SK-N-SH (cell line): ENCODE measurements at regions not wholly inside any gene's neighbourhood (a gene's known extent, or its start where the extent isn't known, plus 50 kb on each side); places are given as distances from the start of the nearest gene placed in this dataset.
A peak's percentile ranks its signal among the peaks of the same experiment; 100 is the strongest.

ENCODE experiments used
- CTCF ChIA-PET: fragments of 300-600, 350-600 bp; formaldehyde crosslinking; extraction: SDS; loops from one replicate; lab custom pipeline; 2021; lab: Yijun Ruan, JAX
- POLR2A ChIA-PET: fragments of 350-600 bp; sonication (Branson Sonifier 250); formaldehyde crosslinking; extraction: SDS; loops from one replicate; lab custom pipeline; 2020; ENCODE audit warnings: antibody characterized with exemption, inconsistent platforms; lab: Yijun Ruan, JAX
- DNase-seq: peaks from one replicate; pipeline ENCODE4 v3.0.0; 2012
- H2AFZ ChIP-seq: fragments of 200-600 bp; sonication (generic); 2 replicates; pipeline ENCODE4 v1.8.1; 2016; ENCODE audit warnings: antibody characterized with exemption, mild to moderate bottlenecking, low read depth
- H3F3A ChIP-seq: fragments of 200-600 bp; sonication (generic); replicated peaks from 2 replicates; pipeline ENCODE3; 2016; ENCODE audit warnings: antibody characterized with exemption, mild to moderate bottlenecking; ENCODE audit not compliant: insufficient read depth
- H3K27ac ChIP-seq, 2 experiments: fragments of 200-500 bp in 1 of 2; fragments of 200-600 bp in 1 of 2; sonication (Bioruptor generic) in 1 of 2; sonication (generic), shearing (Covaris generic) in 1 of 2; 2 replicates each; pipeline versions ENCODE4 v1.5.1 to v1.6.1; 2014 to 2016; ENCODE audit warnings: low read depth in 2 of 2, inconsistent platforms in 1 of 2, low read length in 1 of 2, mild to moderate bottlenecking in 1 of 2, mixed read lengths in 1 of 2
- H3K27me3 ChIP-seq: fragments of 200-600 bp; sonication (generic), shearing (Covaris generic); 2 replicates; pipeline ENCODE4 v1.6.1; 2016; ENCODE audit warnings: mixed run types; ENCODE audit not compliant: insufficient read depth
- H3K36me3 ChIP-seq, 2 experiments: fragments of 200-500 bp in 1 of 2; fragments of 200-600 bp in 1 of 2; sonication (Bioruptor generic) in 1 of 2; sonication (generic) in 1 of 2; replicated peaks in 1 of 2; 2 replicates each; pipeline versions ENCODE3 to v1.5.1; 2014 to 2016; ENCODE audit warnings: low read length in 1 of 2, mild to moderate bottlenecking in 1 of 2; ENCODE audit not compliant: insufficient read depth in 2 of 2, control insufficient read depth in 1 of 2
- H3K4me1 ChIP-seq, 2 experiments: fragments of 200-500 bp in 1 of 2; fragments of 200-600 bp in 1 of 2; sonication (Bioruptor generic) in 1 of 2; sonication (generic), shearing (Covaris generic) in 1 of 2; 2 replicates each; pipeline versions ENCODE4 v1.5.1 to v1.6.1; 2014 to 2016; ENCODE audit warnings: low read depth in 1 of 2, low read length in 1 of 2, mixed run types in 1 of 2; ENCODE audit not compliant: insufficient read depth in 2 of 2, control insufficient read depth in 1 of 2
- H3K4me2 ChIP-seq: fragments of 200-600 bp; sonication (generic), shearing (Covaris generic); 2 replicates; pipeline ENCODE4 v1.6.1; 2017; ENCODE audit warnings: mixed run types
- H3K4me3 ChIP-seq, 2 experiments: fragments of 200-500 bp in 1 of 2; fragments of 200-600 bp in 1 of 2; sonication (Bioruptor generic) in 1 of 2; sonication (generic), shearing (Covaris generic) in 1 of 2; 2 replicates each; pipeline versions ENCODE4 v1.5.1 to v1.8.1; 2014 to 2016; ENCODE audit warnings: low read depth in 2 of 2, inconsistent platforms in 1 of 2, low read length in 1 of 2, mild to moderate bottlenecking in 1 of 2, mixed read lengths in 1 of 2, moderate library complexity in 1 of 2
- H3K79me2 ChIP-seq: fragments of 200-600 bp; sonication (generic); 2 replicates; pipeline ENCODE4 v1.8.1; 2017; ENCODE audit warnings: mild to moderate bottlenecking; ENCODE audit not compliant: insufficient read depth
- H3K9ac ChIP-seq: fragments of 200-600 bp; sonication (generic); 2 replicates; pipeline ENCODE4 v1.6.1; 2017; ENCODE audit warnings: mixed run types
- H3K9me2 ChIP-seq: fragments of 200-600 bp; sonication (generic); 2 replicates; pipeline ENCODE4 v1.6.1; 2017; ENCODE audit warnings: mixed run types
- H3K9me3 ChIP-seq: fragments of 200-600 bp; sonication (generic); 2 replicates; pipeline ENCODE4 v1.6.1; 2017; ENCODE audit warnings: mixed run types, mild to moderate bottlenecking, moderate library complexity
- H4K20me1 ChIP-seq: fragments of 200-600 bp; sonication (generic); 2 replicates; pipeline ENCODE4 v1.6.1; 2017; ENCODE audit warnings: mild to moderate bottlenecking, mixed run types; ENCODE audit not compliant: insufficient read depth
- EP300 ChIP-seq, 2 experiments: IDR thresholded peaks; 2 replicates each; pipeline versions ENCODE4 v1.4.0 to v1.6.1; 2012; ENCODE audit warnings: borderline replicate concordance in 1 of 2, low read depth in 1 of 2, low read length in 1 of 2
- FOSL2 ChIP-seq: IDR thresholded peaks from 2 replicates; pipeline ENCODE4 v1.4.0; 2012; ENCODE audit warnings: low read depth, mild to moderate bottlenecking, moderate library complexity, borderline replicate concordance
- GABPA ChIP-seq: IDR thresholded peaks from 2 replicates; pipeline ENCODE4 v1.4.0; 2012; ENCODE audit warnings: low read depth, mild to moderate bottlenecking
- JUND ChIP-seq: IDR thresholded peaks from 2 replicates; pipeline ENCODE4 v1.4.0; 2012
- NFIC ChIP-seq: IDR thresholded peaks from 2 replicates; pipeline ENCODE4 v1.4.0; 2012; ENCODE audit warnings: borderline replicate concordance
- POLR2AphosphoS5 ChIP-seq: IDR thresholded peaks from 2 replicates; pipeline ENCODE4 v1.6.1; 2012; ENCODE audit warnings: low read depth, low read length
- RAD21 ChIP-seq: IDR thresholded peaks from 2 replicates; pipeline ENCODE4 v1.6.1; 2012; ENCODE audit warnings: mild to moderate bottlenecking, low read length
- RFX5 ChIP-seq: IDR thresholded peaks from 2 replicates; pipeline ENCODE4 v1.6.1; 2012; ENCODE audit warnings: mild to moderate bottlenecking, improper control_type of control experiment, low read length
- RXRA ChIP-seq: IDR thresholded peaks from 2 replicates; pipeline ENCODE4 v1.4.0; 2012; ENCODE audit warnings: low read depth, mild to moderate bottlenecking, borderline replicate concordance
- TCF12 ChIP-seq: IDR thresholded peaks from 2 replicates; pipeline ENCODE4 v1.4.0; 2012
- TEAD4 ChIP-seq: IDR thresholded peaks from 2 replicates; pipeline ENCODE4 v1.4.0; 2012; ENCODE audit warnings: mild to moderate bottlenecking, borderline replicate concordance; ENCODE audit not compliant: insufficient read depth
- WGBS: methylation state at CpG from one replicate; pipeline ENCODE4 v1.1.6; 2017; ENCODE audit warnings: low lambda C conversion rate; 5-methylcytosine and 5-hydroxymethylcytosine counted together
- TF ChIP-seq, protein P1 (sequence below): IDR thresholded peaks from 2 replicates; pipeline ENCODE4 v1.6.1; 2012; ENCODE audit warnings: mild to moderate bottlenecking, low read depth, low read length, moderate library complexity
- TF ChIP-seq, protein P2 (sequence below): IDR thresholded peaks from 2 replicates; pipeline ENCODE4 v1.4.0; 2012; ENCODE audit warnings: low read depth, borderline replicate concordance
- TF ChIP-seq, protein P3 (sequence below): IDR thresholded peaks from 2 replicates; pipeline ENCODE4 v1.4.0; 2012; ENCODE audit warnings: low read depth
- TF ChIP-seq, protein P4 (sequence below): IDR thresholded peaks from 2 replicates; pipeline ENCODE4 v1.4.0; 2012; ENCODE audit warnings: low read depth, borderline replicate concordance
- TF ChIP-seq, protein P5 (sequence below): IDR thresholded peaks from 2 replicates; pipeline ENCODE4; 2012

DNA sequence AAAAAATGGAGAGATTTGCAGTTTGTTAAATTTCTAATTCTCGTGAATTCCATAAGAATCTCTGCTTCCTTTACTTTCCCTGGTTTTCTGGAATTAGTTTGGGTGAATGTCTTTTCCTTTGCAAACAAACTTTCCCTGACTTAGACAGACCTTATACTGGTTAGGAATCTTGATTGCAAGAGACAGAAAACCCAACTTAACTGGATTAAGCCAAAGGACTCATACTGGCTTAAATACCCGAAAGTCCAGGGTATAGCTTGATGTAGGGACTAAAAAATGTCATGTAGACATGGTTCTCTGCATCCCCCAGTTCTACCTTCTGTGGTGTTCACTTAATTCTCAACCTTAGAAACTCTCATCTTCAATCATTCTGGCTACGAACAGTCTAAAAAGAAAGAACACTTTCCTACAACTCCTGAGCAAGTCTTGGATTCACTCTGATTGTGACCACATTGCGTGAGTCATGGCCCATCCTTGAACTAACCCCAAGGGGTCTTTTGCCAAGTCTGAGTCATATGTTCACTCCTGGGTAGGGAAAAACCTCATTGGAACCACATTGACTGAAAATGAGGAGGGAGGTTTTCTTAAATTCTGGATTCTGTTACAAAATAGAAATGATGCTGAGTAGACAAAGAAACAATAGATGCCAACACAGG is 136.0 kb upstream of the DAZL start:
- 31% methylated on average over 4 of the region's 4 CpGs for WGBS
- no peak for DNase-seq
- Histone ChIP-seq H3K36me3 (no peaks in the 10 kb centered on the region), H3K4me1 (0 out of 4 replicates have a peak, but pooled peaks cover 0 to 3% of the 10 kb centered on the region in 2 experiments), H3K27ac (peak overlapping the region; percentile 14 to 93; a peak in 3 of 4 replicates), H3K9ac (no peak overlapping the region; the same call in 1 of the 2 replicates), H3F3A (peaks cover 27% of the 10 kb centered on the region), H3K4me2 (peak overlapping the region; percentile 61; the same call in 1 of the 2 replicates), H4K20me1 (no peaks in the 10 kb centered on the region), H3K4me3 (peak overlapping the region in 1 of 2 experiments; percentile 20; a peak in 2 of 4 replicates), H2AFZ (no peak overlapping the region), H3K27me3 (no peaks in the 10 kb centered on the region), H3K9me3 (0 out of 2 replicates have a peak, but pooled peaks cover 5% of the 10 kb centered on the region), H3K79me2 (no peaks in the 10 kb centered on the region), H3K9me2 (no peaks in the 10 kb centered on the region)
- CTCF ChIA-PET, result no interaction called here
- TF ChIP-seq, protein P1, sequence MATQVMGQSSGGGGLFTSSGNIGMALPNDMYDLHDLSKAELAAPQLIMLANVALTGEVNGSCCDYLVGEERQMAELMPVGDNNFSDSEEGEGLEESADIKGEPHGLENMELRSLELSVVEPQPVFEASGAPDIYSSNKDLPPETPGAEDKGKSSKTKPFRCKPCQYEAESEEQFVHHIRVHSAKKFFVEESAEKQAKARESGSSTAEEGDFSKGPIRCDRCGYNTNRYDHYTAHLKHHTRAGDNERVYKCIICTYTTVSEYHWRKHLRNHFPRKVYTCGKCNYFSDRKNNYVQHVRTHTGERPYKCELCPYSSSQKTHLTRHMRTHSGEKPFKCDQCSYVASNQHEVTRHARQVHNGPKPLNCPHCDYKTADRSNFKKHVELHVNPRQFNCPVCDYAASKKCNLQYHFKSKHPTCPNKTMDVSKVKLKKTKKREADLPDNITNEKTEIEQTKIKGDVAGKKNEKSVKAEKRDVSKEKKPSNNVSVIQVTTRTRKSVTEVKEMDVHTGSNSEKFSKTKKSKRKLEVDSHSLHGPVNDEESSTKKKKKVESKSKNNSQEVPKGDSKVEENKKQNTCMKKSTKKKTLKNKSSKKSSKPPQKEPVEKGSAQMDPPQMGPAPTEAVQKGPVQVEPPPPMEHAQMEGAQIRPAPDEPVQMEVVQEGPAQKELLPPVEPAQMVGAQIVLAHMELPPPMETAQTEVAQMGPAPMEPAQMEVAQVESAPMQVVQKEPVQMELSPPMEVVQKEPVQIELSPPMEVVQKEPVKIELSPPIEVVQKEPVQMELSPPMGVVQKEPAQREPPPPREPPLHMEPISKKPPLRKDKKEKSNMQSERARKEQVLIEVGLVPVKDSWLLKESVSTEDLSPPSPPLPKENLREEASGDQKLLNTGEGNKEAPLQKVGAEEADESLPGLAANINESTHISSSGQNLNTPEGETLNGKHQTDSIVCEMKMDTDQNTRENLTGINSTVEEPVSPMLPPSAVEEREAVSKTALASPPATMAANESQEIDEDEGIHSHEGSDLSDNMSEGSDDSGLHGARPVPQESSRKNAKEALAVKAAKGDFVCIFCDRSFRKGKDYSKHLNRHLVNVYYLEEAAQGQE, result peak; percentile 29; the same call in 1 of the 2 replicates
- TF ChIP-seq JUND (peak; percentile 90), NFIC (peak; percentile 90), TEAD4 (peak; percentile 19; the same call in 1 of the 2 replicates), TCF12 (peak; percentile 89), RFX5 (no peak), GABPA (no peak), RXRA (peak; percentile 34; the same call in 1 of the 2 replicates), FOSL2 (peak; percentile 96), POLR2AphosphoS5 (peak; percentile 30; the same call in 1 of the 2 replicates), EP300 (IDR thresholded peaks at IDR 0.05; ENCODE audit: borderline replicate concordance in 1 of 2, low read depth in 1 of 2, low read length in 1 of 2) (peak in 1 of 2 experiments; percentile 80; a peak in 2 of 4 replicates), RAD21 (no peak)
- TF ChIP-seq, protein P2, sequence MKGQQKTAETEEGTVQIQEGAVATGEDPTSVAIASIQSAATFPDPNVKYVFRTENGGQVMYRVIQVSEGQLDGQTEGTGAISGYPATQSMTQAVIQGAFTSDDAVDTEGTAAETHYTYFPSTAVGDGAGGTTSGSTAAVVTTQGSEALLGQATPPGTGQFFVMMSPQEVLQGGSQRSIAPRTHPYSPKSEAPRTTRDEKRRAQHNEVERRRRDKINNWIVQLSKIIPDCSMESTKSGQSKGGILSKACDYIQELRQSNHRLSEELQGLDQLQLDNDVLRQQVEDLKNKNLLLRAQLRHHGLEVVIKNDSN, result no peak
- TF ChIP-seq, protein P3, sequence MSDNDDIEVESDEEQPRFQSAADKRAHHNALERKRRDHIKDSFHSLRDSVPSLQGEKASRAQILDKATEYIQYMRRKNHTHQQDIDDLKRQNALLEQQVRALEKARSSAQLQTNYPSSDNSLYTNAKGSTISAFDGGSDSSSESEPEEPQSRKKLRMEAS, result 0 out of 2 replicates have a peak, but pooled peaks have one; percentile 4
- TF ChIP-seq, protein P4, sequence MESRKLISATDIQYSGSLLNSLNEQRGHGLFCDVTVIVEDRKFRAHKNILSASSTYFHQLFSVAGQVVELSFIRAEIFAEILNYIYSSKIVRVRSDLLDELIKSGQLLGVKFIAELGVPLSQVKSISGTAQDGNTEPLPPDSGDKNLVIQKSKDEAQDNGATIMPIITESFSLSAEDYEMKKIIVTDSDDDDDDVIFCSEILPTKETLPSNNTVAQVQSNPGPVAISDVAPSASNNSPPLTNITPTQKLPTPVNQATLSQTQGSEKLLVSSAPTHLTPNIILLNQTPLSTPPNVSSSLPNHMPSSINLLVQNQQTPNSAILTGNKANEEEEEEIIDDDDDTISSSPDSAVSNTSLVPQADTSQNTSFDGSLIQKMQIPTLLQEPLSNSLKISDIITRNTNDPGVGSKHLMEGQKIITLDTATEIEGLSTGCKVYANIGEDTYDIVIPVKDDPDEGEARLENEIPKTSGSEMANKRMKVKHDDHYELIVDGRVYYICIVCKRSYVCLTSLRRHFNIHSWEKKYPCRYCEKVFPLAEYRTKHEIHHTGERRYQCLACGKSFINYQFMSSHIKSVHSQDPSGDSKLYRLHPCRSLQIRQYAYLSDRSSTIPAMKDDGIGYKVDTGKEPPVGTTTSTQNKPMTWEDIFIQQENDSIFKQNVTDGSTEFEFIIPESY, result no peak
- TF ChIP-seq, protein P5, sequence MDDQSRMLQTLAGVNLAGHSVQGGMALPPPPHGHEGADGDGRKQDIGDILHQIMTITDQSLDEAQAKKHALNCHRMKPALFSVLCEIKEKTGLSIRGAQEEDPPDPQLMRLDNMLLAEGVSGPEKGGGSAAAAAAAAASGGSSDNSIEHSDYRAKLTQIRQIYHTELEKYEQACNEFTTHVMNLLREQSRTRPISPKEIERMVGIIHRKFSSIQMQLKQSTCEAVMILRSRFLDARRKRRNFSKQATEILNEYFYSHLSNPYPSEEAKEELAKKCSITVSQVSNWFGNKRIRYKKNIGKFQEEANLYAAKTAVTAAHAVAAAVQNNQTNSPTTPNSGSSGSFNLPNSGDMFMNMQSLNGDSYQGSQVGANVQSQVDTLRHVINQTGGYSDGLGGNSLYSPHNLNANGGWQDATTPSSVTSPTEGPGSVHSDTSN, result peak; percentile 58; the same call in 1 of the 2 replicates
- POLR2A ChIA-PET, result no interaction called here
